A673 (cell line): ENCODE measurements at regions not wholly inside any gene's neighbourhood (a gene's known extent, or its start where the extent isn't known, plus 50 kb on each side); places are given as distances from the start of the nearest gene placed in this dataset.

Source experiments
- BruUV-seq: library from RNA; stranded (reverse); fragments of 400-500 nt; replicated peaks from 2 replicates; lab custom pipeline; 2021; lab: Mats Ljungman, UMichigan
- CTCF ChIA-PET: fragments of 300-600 bp; sonication (Branson Sonifier 250); formaldehyde crosslinking; loops from one replicate; lab custom pipeline; 2022; ENCODE audit warnings: antibody characterized with exemption; lab: Charles Lee
- POLR2A ChIA-PET: fragments of 300-600 bp; sonication (Branson Sonifier 250); formaldehyde crosslinking; loops from one replicate; lab custom pipeline; 2022; ENCODE audit warnings: antibody characterized with exemption; ENCODE audit not compliant: low non-redundant PET; lab: Charles Lee
- DNase-seq: peaks from one replicate; pipeline ENCODE4 v3.0.0-alpha.2; 2015; ENCODE audit warnings: low spot score
- H3K27ac ChIP-seq: fragments of 200-600 bp; sonication (generic); 2 replicates; pipeline ENCODE4 v1.5.1; 2016; ENCODE audit warnings: mixed run types, low read depth, mild to moderate bottlenecking, mixed read lengths, antibody characterized with exemption, low read length; ENCODE audit not compliant: poor library complexity, severe bottlenecking
- H3K27me3 ChIP-seq: fragments of 200-600 bp; sonication (generic); replicated peaks from 2 replicates; pipeline ENCODE4 v1.6.1; 2017; ENCODE audit warnings: mixed run types, low read depth, mild to moderate bottlenecking, mixed read lengths, antibody characterized with exemption, low read length; ENCODE audit not compliant: insufficient read depth, poor library complexity
- H3K36me3 ChIP-seq: fragments of 200-600 bp; sonication (generic); 2 replicates; pipeline ENCODE4 v1.6.1; 2016; ENCODE audit warnings: mixed run types, mild to moderate bottlenecking, mixed read lengths, antibody characterized with exemption, low read length; ENCODE audit not compliant: insufficient read depth, poor library complexity, severe bottlenecking
- H3K4me1 ChIP-seq: fragments of 200-600 bp; sonication (generic); 2 replicates; pipeline ENCODE4 v1.6.1; 2017; ENCODE audit warnings: mixed run types, mild to moderate bottlenecking, mixed read lengths, antibody characterized with exemption, low read length; ENCODE audit not compliant: insufficient read depth, poor library complexity, severe bottlenecking
- H3K4me3 ChIP-seq: fragments of 200-600 bp; sonication (generic); 2 replicates; pipeline ENCODE4 v1.5.1; 2016; ENCODE audit warnings: low read depth, mixed run types, mild to moderate bottlenecking, mixed read lengths, low read length; ENCODE audit not compliant: poor library complexity, severe bottlenecking
- H3K9me3 ChIP-seq: fragments of 200-600 bp; sonication (generic); 2 replicates; pipeline ENCODE4 v1.6.1; 2016; ENCODE audit warnings: mixed run types, low read depth, mild to moderate bottlenecking, mixed read lengths, antibody characterized with exemption, low read length; ENCODE audit not compliant: poor library complexity, severe bottlenecking
- CTCF ChIP-seq: fragments of 300-800, 200-600 bp; sonication (generic); conservative IDR thresholded peaks from 2 replicates; pipeline ENCODE4 v1.5.1; 2017; ENCODE audit warnings: low read depth, mild to moderate bottlenecking, antibody characterized with exemption, low read length, moderate library complexity, mixed read lengths
- EZH2 ChIP-seq: fragments of 200-600 bp; sonication (generic); IDR thresholded peaks from 2 replicates; pipeline ENCODE4 v1.6.1; 2017; ENCODE audit warnings: borderline replicate concordance, low read depth, mild to moderate bottlenecking, mixed read lengths, antibody characterized with exemption, low read length; ENCODE audit not compliant: poor library complexity, severe bottlenecking
- intact Hi-C: fragments of 100-400 bp; cut with micrococcal nuclease; formaldehyde crosslinking; loops from one replicate; pipeline ENCODE4 v1.10.0; 2022; ENCODE audit not compliant: unreplicated experiment

GRCh38 chr5:23591250-23591649 is 83.8 kb downstream of the PRDM9 start:
- no TSS peak for BruUV-seq
- TF ChIP-seq CTCF (no peak), EZH2 (no peak)
- Histone ChIP-seq H3K27ac (no peak overlapping the region), H3K4me1 (no peaks in the 10 kb centered on the region), H3K9me3 (no peaks in the 10 kb centered on the region), H3K27me3 (peaks cover 7% of the 10 kb centered on the region), H3K36me3 (no peaks in the 10 kb centered on the region), H3K4me3 (no peak overlapping the region)
- POLR2A ChIA-PET, result no interaction called here
- CTCF ChIA-PET, result no interaction called here
- intact Hi-C loops, result no loop called here
- DNase-seq, result no peak

DNA sequence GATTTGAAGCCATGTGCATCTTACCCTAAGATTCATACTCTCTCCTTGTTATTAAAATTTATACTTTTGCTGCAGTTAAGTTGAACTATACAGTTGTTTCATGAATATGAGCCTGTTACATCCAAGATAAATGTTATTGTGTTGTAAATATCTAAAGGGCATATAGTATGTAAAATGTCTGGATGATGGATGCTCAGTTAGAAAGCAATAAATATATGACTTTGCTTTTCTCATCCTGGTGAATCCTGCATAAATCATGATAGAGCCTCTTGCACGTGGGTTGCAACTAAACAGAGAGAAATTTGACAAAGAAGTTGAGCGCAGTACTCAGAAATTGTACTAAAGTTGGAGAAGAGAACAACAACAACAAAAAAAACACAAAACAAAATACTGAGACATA is 99.5 kb downstream of the PRDM9 start:
- no peaks in the 10 kb centered on the region for H3K4me1 ChIP-seq
- TF ChIP-seq CTCF, result no peak
- H3K27ac ChIP-seq, result no peak overlapping the region
- H3K36me3 ChIP-seq, result no peaks in the 10 kb centered on the region
- BruUV-seq, result no TSS peak
- no peaks in the 10 kb centered on the region for H3K27me3 ChIP-seq
- POLR2A ChIA-PET, result no interaction called here
- intact Hi-C loops, result no loop called here
- no peaks in the 10 kb centered on the region for H3K9me3 ChIP-seq
- H3K4me3 ChIP-seq, result no peak overlapping the region
- CTCF ChIA-PET, result interaction anchor here (0.7 kb wide), 1 partner anchor 318 kb away, joined by 4 read pairs; no protein-coding TSS in a partner anchor
- DNase-seq, result no peak

DNA sequence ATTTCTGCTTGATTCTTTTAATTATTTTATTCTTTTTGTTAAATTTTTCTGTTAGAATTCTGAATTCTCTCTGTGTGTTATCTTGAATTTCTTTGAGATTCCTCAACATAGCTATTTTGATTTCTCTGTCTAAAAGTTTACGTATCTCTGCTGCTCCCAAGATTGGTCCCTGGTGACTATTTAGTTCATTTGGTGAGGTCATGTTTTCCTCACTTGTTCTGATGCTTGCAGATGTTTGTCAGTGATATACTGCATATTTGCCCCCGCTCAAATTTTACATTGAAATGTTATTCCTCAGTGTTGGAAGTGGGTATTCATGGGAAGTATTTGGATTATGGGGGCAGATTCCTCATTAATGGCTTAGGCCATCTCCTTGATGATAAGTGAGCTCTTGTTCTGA is 105.3 kb downstream of the PRDM9 start:
- BruUV-seq, result no TSS peak
- ChIA-PET CTCF (no interaction called here), POLR2A (no interaction called here)
- H3K4me3 ChIP-seq, result no peak overlapping the region
- H3K36me3 ChIP-seq, result no peaks in the 10 kb centered on the region
- intact Hi-C loops, result no loop called here
- TF ChIP-seq EZH2, result no peak
- H3K27me3 ChIP-seq, result no peaks in the 10 kb centered on the region
- no peak for DNase-seq
- no peak overlapping the region for H3K27ac ChIP-seq
- no peaks in the 10 kb centered on the region for H3K4me1 ChIP-seq
- no peaks in the 10 kb centered on the region for H3K9me3 ChIP-seq

GRCh38 chr5:23613566-23613965 is 106.2 kb downstream of the PRDM9 start:
- TF ChIP-seq EZH2 (no peak), CTCF (no peak)

More at GRCh38 chr5:23613566-23613965, 106.2 kb downstream of the PRDM9 start:
- Histone ChIP-seq H3K4me1 (no peaks in the 10 kb centered on the region), H3K4me3 (no peak overlapping the region), H3K36me3 (no peaks in the 10 kb centered on the region), H3K27ac (no peak overlapping the region), H3K9me3 (no peaks in the 10 kb centered on the region), H3K27me3 (no peaks in the 10 kb centered on the region)
- BruUV-seq, result no TSS peak
- ChIA-PET CTCF (no interaction called here), POLR2A (no interaction called here)
- no peak for DNase-seq
- intact Hi-C loops, result no loop called here
